Right lung (tissue), 2 donors: ENCODE measurements at regions not wholly inside any gene's neighbourhood (a gene's known extent, or its start where the extent isn't known, plus 50 kb on each side); places are given as distances from the start of the nearest gene placed in this dataset.
"Not testable (repeated sequence)": the region's sequence is repeated elsewhere in the genome, so short reads cannot be mapped to it uniquely, and the experiment has no call there.

Source experiments
- DNase-seq, 2 donors: peaks; one replicate each; pipeline ENCODE4 v3.0.0-alpha.2; 2013

DNA sequence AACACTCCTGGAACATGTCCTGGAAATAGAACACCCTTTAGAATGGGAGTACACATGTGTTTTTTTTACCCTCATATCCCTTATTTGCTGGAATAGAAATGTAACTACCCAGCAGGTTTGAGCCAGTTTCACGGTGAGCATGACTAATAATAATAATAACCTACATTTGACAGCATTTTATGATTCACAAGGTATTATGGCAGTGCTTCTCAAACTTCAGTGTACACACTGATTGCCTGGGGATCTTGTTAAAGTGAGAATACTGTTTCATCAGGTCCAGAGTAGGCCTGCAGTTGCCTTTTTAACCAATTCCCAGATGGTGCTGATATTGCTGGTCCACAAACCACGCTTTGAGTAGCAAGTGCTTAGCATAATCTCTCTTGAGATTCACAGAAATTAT, 63.9 kb downstream of the NFKBIZ start:
- DNase-seq = no peak

DNA sequence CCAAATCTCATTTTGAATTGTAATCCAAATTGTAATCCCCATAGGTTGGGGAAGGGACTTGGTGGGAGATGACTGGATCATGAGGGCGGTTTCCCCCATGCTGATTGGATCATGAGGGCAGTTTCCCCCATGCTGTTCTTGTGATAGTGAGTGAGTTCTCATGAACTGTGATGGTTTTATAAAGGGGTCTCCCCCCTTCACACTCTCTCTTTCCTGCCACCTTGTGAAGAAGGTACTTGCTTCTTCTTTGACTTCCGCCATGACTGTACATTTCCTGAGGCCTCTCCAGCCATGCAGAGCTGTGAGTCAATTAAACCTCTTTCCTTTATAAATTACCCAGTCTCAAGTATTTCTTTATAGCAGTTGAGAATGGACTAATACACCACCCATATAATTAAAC, 68.4 kb downstream of the NFKBIZ start:
- DNase-seq = not testable (repeated sequence)

DNA sequence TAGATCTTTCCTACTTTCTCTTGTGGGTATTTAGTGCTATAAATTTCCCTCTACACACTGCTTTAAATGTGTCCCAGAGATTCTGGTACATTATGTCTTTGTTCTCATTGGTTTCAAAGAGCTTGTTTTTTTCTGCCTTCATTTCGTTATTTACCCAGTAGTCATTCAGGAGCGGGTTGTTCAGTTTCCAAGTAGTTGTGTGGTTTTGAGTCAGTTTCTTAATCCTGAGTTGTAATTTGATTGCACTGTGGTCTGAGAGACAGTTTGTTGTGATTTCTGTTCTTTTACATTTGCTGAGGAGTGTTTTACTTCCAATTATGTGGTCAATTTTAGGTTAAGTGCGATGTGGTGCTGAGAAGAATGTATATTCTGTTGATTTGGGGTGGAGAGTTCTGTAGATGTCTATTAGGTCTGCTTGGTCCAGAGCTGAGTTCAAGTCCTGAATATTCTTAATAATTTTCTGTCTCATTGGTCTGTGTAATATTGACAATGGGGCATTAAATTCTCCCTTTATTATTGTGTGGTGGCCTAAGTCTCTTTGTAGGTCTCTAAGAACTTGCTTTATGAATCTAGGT, 72.9 kb downstream of the NFKBIZ start:
- not testable (repeated sequence) for DNase-seq

DNA sequence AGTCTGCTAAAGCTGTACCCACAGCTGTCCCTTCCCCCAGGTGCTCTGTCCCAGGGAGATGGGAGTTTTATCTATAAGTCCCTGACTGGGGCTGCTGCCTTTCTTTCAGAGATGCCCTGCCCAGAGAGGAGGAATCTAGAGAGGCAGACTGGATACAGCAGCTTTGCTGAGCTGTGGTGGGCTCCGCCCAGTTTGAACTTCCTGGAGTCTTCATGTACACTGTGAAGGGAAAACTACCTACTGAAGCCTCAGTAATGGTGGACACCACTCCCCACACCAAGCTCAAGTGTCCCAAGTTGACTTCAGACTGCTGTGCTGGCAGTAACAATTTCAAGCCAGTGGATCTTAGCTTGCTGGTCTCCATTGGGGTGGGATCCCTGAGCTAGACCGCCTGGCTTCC, 75.3 kb downstream of the NFKBIZ start:
- DNase-seq = not testable (repeated sequence)

- not testable (repeated sequence) for DNase-seq
These were observed 75.8 kb downstream of the NFKBIZ start for GRCh38 chr3:101925124-101925523.

DNA sequence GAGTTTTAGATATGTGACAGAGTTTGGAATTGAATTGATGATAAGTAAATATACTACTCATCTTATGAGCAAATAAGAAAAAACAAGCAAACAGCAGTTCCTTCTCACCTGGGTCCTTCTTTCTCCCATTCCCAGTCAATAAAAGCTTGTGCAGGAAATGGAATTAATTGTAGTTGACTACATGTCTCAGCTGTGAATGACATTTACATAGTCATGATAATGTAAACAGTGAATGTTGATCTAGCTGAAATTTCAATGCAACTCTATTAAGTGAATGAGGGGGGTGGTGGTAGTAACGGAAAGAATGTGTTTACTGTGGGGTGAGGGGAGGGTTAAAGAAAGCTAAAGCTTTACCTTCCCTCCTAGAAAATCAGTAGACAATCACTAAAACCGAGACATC, 76.2 kb downstream of the NFKBIZ start:
- no peak for DNase-seq

DNA sequence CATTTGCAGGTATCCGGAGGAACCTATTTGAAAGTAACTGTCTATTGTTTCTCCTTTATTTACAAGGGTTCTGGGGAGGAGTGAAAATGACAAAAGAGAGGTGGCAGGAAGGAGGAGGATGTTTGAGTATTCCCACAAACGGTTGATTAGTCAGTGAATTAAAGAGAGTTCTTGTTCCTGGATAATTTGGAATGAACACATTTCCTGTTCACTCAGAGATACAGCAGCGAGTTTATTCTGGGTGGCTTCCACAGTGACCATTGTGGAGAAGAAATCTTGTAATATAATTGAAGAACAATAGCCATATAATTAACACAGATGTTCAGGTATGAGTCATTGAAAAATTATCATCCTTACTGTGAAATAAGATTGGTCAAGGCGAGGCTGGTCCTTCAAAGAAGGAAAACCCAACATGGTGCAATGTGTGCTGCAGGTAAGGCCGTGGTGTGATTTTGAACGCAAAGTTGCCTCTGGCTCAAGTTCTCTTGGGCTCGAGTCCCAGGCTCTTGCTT, 77.3 kb downstream of the NFKBIZ start:
- no peak for DNase-seq

DNA sequence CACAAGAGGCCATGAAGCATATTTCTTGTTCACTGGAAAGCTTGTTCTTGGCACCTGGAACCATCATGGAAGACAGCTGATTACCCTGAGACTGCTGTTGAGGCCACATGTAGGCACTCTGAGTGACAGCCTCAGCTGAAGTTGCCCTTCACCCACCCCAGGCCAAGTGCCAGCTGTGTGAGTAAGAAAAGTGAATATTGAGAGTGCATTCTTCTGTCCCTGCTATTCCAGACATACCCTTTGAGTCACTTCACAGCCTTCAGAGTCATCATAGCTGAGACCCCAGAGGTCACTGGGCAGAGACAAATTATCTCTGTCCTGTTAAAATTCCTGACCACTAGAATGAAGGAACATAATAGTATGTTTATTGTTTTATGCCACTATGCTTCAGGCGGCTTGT, 79.6 kb downstream of the NFKBIZ start:
- DNase-seq = no peak

DNA sequence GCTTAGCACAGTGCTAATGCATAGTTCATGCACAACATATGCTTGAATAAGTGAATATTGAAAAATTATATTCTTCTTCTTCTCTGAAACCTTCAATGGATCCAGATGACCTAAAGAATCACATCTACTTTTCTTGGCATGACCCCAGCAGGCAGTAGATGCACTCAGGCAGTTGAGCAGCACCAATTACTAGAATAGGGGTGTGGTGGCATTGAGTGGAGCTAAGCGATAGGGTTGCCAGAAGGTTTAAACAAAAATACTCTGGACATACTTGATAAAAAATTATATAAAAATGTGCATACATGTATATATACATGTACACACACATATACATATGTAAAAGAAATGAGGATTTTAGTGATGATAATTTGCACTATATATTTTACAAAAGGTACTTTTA, 81.8 kb downstream of the NFKBIZ start:
- DNase-seq = no peak

GRCh38 chr3:101932326-101933068, 83.2 kb downstream of the NFKBIZ start:
- DNase-seq = no peak

- no peak for DNase-seq
These were observed 87.4 kb downstream of the NFKBIZ start for GRCh38 chr3:101936419-101937356.

DNA sequence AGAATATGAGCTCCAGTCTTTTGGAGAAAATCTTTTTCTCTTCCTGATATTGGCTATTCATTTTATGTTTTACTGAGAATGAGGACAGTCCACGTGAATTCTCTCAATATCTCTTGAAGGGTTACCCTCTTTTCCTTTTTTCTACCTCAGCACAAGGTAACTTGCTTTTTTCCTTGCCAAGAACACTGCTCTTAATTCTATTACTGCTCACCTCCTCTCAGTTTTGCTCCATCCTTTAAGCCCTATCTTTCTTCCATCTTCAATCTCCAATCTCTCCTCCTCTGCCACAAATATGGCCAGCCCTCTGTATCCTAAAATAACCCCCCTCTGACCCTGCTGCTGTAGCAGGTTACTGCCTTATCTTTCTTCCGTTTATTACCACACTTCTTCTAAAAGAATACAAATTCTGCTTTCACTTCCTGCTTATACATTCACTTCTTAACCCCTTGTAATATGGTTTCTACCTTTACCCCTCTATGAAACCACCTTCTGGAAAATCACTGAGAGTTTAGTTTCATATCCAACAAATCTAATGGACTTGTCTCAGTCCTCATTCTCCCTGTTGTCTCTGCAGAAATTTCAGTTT, 89.0 kb downstream of the NFKBIZ start:
- DNase-seq = no peak

GRCh38 chr3:101939361-101940049, 90.2 kb downstream of the NFKBIZ start:
- DNase-seq = no peak

GRCh38 chr3:101940521-101941317, 91.4 kb downstream of the NFKBIZ start:
- DNase-seq = peak; percentile 87 to 88

GRCh38 chr3:101941318-101942040, 92.2 kb downstream of the NFKBIZ start:
- DNase-seq = peak; percentile 40 to 57

- DNase-seq = no peak
These were observed 93.0 kb downstream of the NFKBIZ start for GRCh38 chr3:101942356-101942755.

GRCh38 chr3:101943029-101943428, 93.7 kb downstream of the NFKBIZ start:
- DNase-seq = no peak

- DNase-seq = no peak
These were observed 95.0 kb downstream of the NFKBIZ start for GRCh38 chr3:101944308-101944707.

- no peak for DNase-seq
These were observed 96.7 kb downstream of the NFKBIZ start for GRCh38 chr3:101945980-101946379.

GRCh38 chr3:101946906-101947305, 97.6 kb downstream of the NFKBIZ start:
- DNase-seq = no peak
